Prostate gland (tissue), 2 donors: ENCODE measurements at regions not wholly inside any gene's neighbourhood (a gene's known extent, or its start where the extent isn't known, plus 50 kb on each side); places are given as distances from the start of the nearest gene placed in this dataset.

Experiments used
- POLR2A ChIP-seq: fragments of 450-650 bp; IDR thresholded peaks from one replicate; pipeline ENCODE4 v1.6.1; 2016; ENCODE audit warnings: antibody characterized with exemption, mild to moderate bottlenecking
- POLR2AphosphoS5 ChIP-seq: sonication (generic); formaldehyde crosslinking; IDR thresholded peaks from one replicate; pipeline ENCODE4 v1.6.1; 2017; ENCODE audit warnings: antibody characterized with exemption
- TF ChIP-seq, protein P1 (sequence below), 4 experiments: fragments of 200-600 bp in 2 of 4; fragments of 450-650 bp in 2 of 4; sonication (generic) in 2 of 4; IDR thresholded peaks; 1 replicate in 3 of 4; 2 replicates in 1 of 4; pipeline ENCODE4 v1.5.1; 2016 to 2019; ENCODE audit warnings: antibody characterized with exemption in 4 of 4, mild to moderate bottlenecking in 2 of 4, moderate library complexity in 2 of 4

DNA sequence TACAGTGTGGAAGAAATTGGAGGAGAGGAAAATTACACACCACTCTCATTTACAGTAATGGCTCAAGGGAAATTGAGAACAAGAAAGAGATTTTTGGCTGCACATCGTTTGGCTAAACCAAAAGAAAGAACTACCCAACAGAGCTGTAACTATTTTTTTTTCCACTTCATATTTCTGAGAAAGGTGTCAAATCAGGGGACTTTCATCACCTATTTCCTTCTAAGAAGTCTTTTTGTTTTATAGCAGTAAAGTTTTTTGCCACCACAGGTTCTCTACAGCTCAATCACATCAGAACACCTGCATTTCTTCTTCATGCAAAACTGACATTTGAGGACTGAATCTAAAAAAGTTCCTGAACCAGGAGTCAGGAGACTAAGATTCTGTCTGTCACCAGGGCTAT is 57.5 kb upstream of the TNIP3 start:
- no peak for TF ChIP-seq POLR2A
- TF ChIP-seq, protein P1, sequence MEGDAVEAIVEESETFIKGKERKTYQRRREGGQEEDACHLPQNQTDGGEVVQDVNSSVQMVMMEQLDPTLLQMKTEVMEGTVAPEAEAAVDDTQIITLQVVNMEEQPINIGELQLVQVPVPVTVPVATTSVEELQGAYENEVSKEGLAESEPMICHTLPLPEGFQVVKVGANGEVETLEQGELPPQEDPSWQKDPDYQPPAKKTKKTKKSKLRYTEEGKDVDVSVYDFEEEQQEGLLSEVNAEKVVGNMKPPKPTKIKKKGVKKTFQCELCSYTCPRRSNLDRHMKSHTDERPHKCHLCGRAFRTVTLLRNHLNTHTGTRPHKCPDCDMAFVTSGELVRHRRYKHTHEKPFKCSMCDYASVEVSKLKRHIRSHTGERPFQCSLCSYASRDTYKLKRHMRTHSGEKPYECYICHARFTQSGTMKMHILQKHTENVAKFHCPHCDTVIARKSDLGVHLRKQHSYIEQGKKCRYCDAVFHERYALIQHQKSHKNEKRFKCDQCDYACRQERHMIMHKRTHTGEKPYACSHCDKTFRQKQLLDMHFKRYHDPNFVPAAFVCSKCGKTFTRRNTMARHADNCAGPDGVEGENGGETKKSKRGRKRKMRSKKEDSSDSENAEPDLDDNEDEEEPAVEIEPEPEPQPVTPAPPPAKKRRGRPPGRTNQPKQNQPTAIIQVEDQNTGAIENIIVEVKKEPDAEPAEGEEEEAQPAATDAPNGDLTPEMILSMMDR (IDR thresholded peaks at IDR 0.05), result no peak
- TF ChIP-seq POLR2AphosphoS5, result no peak
